Central memory CD8-positive, alpha-beta T cell (primary cell): ENCODE measurements at regions not wholly inside any gene's neighbourhood (a gene's known extent, or its start where the extent isn't known, plus 50 kb on each side); places are given as distances from the start of the nearest gene placed in this dataset.

Experiments used
- ATAC-seq: fragments of 150-1000 bp; cut with Tn5 transposase; replicated peaks from 2 replicates; pipeline ENCODE4 v1.10.0; 2022; ENCODE audit warnings: mild to moderate bottlenecking, moderate FRiP score, moderate number of reproducible peaks; ENCODE audit not compliant: poor library complexity, severe bottlenecking; ENCODE audit errors: extremely low read depth
- DNase-seq, 2 donors: peaks; one replicate each; pipeline ENCODE4 v3.0.0; 2021; ENCODE audit warnings: low spot score in 2 of 2
- H3K27ac Mint-ChIP-seq: one replicate; pipeline ENCODE4 v1.8.0; 2022; ENCODE audit warnings: low read depth, mild to moderate bottlenecking, moderate library complexity, mixed read lengths
- H3K27me3 Mint-ChIP-seq: one replicate; pipeline ENCODE4 v1.8.0; 2022; ENCODE audit warnings: mixed read lengths
- H3K36me3 Mint-ChIP-seq: one replicate; pipeline ENCODE4 v1.8.0; 2022; ENCODE audit warnings: mild to moderate bottlenecking, moderate library complexity, mixed read lengths; ENCODE audit not compliant: insufficient read depth
- H3K4me1 Mint-ChIP-seq: one replicate; pipeline ENCODE4 v1.8.0; 2022; ENCODE audit warnings: mixed read lengths
- H3K4me3 Mint-ChIP-seq: one replicate; pipeline ENCODE4 v1.8.0; 2022; ENCODE audit warnings: mild to moderate bottlenecking, moderate library complexity, mixed read lengths
- H3K9me3 Mint-ChIP-seq: one replicate; pipeline ENCODE4 v1.8.0; 2022; ENCODE audit warnings: mixed read lengths

GRCh38 chrX:140933874-140934655, 68.3 kb upstream of the SPANXB1 start:
- H3K27me3 Mint-ChIP-seq = no peaks in the 10 kb centered on the region
- H3K4me3 Mint-ChIP-seq = no peak overlapping the region
- DNase-seq (no peak), ATAC-seq (no peak)
- no peaks in the 10 kb centered on the region for H3K36me3 Mint-ChIP-seq
- peaks cover 6% of the 10 kb centered on the region for H3K9me3 Mint-ChIP-seq
- no peak overlapping the region for H3K27ac Mint-ChIP-seq
- H3K4me1 Mint-ChIP-seq = no peaks in the 10 kb centered on the region

GRCh38 chrX:140943513-140943912, 58.9 kb upstream of the SPANXB1 start:
- ATAC-seq = no peak
- Mint-ChIP-seq H3K36me3 (no peaks in the 10 kb centered on the region), H3K27ac (no peak overlapping the region), H3K27me3 (no peaks in the 10 kb centered on the region), H3K4me1 (no peaks in the 10 kb centered on the region), H3K9me3 (peaks cover 6% of the 10 kb centered on the region), H3K4me3 (no peak overlapping the region)
- DNase-seq = no peak

GRCh38 chrX:140944710-140945109, 57.7 kb upstream of the SPANXB1 start:
- H3K36me3 Mint-ChIP-seq = no peaks in the 10 kb centered on the region

GRCh38 chrX:140948827-140949226, 53.6 kb upstream of the SPANXB1 start:
- no peak overlapping the region for H3K4me3 Mint-ChIP-seq
- no peaks in the 10 kb centered on the region for H3K36me3 Mint-ChIP-seq
- ATAC-seq (no peak), DNase-seq (no peak)
- H3K27ac Mint-ChIP-seq = no peak overlapping the region
- no peaks in the 10 kb centered on the region for H3K9me3 Mint-ChIP-seq
- H3K4me1 Mint-ChIP-seq = no peaks in the 10 kb centered on the region
- no peaks in the 10 kb centered on the region for H3K27me3 Mint-ChIP-seq

More at GRCh38 chrX:140944710-140945109, 57.7 kb upstream of the SPANXB1 start:
- Mint-ChIP-seq H3K4me1 (no peaks in the 10 kb centered on the region), H3K9me3 (peaks cover 6% of the 10 kb centered on the region), H3K27ac (no peak overlapping the region), H3K27me3 (no peaks in the 10 kb centered on the region), H3K4me3 (no peak overlapping the region)
- no peak for ATAC-seq
- DNase-seq = no peak

- no peaks in the 10 kb centered on the region for H3K4me1 Mint-ChIP-seq
- H3K27ac Mint-ChIP-seq = no peak overlapping the region
- no peak for ATAC-seq
- H3K9me3 Mint-ChIP-seq = no peaks in the 10 kb centered on the region
- no peak overlapping the region for H3K4me3 Mint-ChIP-seq
- DNase-seq = no peak
- H3K36me3 Mint-ChIP-seq = no peaks in the 10 kb centered on the region
- H3K27me3 Mint-ChIP-seq = no peaks in the 10 kb centered on the region
These were observed 53.2 kb upstream of the SPANXB1 start for GRCh38 chrX:140949233-140949632.
